Myocyte (in vitro differentiated cells): ENCODE measurements at regions not wholly inside any gene's neighbourhood (a gene's known extent, or its start where the extent isn't known, plus 50 kb on each side); places are given as distances from the start of the nearest gene placed in this dataset.

ENCODE experiments used
- DNase-seq: peaks from one replicate; pipeline ENCODE4 v3.0.0-alpha.2; 2012; ENCODE audit warnings: low read depth

DNA sequence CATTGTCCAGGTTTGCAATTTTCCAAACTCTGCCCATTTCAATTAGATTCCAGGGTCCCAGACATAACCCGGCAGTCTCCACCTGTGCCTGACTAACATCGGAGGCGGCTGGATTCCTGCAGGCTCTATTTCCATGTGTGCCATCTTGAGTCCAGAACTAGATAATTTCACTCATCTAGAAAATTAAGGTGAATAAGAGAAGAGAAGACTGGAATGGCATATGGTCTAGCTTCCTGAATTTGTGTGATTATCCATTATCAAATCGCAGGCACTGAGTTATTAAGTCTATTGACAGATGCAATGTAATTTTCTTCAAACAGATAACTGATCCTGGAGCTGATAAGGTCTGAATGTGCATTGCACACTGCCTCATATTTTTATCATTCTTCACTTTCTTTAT lies 305.2 kb downstream of the ETAA1 start:
- no peak for DNase-seq

DNA sequence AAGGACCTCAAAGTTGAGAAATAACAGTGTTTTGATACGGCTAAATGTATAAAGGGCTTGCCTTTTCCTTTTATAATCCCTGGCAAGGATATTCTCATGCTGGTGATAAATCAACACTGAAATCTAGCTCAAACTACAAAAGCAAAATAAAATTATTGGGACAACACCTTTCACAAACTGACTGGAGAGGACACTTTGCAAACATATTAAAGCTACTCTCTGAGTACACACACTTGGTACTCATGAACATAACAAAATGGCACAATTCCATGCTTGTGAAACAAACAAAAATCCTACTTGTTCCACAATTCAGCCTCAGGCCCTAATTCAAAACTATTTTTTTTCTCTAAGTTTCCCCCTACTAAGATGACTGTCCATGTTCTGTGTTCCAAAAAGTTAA lies 305.8 kb downstream of the ETAA1 start:
- no peak for DNase-seq

DNA sequence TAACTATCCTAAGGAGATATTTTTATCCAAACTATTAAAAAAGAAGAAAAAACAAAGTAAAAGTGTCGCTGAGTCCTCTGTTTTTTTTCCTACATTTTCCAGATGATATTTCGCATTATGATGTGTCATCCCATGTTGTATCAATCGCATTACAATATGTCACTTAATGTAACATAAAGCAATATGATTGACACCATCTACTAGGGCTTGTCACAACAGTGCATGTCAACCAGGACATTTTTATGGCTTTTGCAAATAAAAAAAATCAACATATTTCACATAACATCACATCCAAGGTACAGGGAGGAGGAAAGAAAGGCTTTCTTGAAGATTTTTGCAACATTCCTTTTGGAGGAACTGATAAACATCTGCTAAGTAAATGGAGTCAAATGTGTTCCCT lies 308.9 kb downstream of the ETAA1 start:
- no peak for DNase-seq

DNA sequence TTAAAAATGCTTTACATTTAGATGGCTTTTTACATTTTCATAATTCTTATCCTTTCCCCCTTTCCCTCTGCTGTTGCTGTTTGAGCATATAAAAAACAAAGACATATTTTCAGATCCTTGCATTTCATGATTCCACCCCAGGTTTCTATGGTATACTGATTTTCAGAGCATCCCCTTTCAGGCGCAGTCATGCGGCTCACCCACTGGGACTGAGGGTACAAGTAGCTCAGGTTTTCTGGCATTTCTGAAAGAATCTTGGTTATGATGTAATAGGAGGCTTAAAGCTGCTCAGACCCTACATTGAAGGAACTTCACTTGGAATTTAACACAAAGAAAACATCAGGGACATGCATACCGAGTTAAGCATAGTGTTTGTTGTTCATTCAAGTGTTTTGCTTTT lies 310.8 kb downstream of the ETAA1 start:
- DNase-seq = no peak

DNA sequence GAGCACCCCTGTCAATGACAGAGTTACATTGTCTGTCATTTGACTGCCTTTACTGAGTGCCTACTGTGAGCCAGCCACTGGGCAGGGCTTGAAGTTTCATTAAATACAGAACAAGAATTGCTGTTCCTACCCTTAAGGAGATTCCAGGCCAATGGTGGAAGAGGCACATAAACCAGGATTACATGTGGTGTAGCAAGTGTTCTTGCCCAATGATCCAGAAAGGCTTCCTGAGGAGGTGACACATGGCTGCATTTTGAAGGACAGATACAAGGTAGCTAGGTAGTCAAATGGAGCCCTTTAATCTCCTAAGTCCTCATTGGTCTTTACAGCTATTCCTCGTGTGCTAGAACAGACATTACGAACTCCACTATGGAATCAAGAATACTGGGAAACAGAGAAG lies 312.7 kb downstream of the ETAA1 start:
- DNase-seq = no peak

DNA sequence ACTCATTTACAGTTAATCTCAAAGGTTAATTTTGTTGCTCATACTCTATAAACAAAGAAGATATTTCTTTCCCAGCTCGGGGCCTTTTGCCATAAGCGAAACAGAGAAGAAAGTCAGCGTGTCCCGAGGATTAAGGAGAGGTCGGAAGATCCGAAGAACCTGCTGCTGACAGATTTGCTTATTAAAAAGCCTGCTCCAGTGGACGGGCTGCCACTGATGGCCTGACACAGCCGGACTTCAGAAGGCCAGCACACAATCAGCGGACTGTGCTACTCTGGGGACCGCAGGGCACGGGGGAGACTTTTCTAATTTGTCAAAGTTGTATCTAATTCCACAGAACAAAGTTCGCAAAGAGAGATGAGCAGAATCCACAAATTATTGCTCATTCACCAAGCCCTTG lies 315.4 kb downstream of the ETAA1 start:
- no peak for DNase-seq

DNA sequence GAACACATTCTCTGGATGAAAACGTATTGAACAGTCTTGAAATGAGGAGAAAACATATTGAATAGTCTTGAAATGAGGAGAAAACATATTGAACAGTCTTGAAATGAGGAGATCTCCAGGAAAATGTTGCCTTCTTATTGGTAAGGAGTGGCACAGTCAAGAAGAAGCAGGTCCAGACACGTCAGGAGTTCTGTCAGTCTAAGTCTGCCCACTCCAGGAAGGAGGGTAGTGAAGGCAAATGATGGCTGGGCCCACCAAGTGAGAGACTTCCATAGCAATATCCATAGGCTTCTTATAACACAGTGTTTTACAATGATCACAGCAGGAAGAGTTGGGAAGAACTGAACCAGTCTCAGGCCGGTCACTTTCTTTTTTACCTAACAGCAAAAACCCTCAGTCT lies 316.2 kb downstream of the ETAA1 start:
- DNase-seq = no peak

DNA sequence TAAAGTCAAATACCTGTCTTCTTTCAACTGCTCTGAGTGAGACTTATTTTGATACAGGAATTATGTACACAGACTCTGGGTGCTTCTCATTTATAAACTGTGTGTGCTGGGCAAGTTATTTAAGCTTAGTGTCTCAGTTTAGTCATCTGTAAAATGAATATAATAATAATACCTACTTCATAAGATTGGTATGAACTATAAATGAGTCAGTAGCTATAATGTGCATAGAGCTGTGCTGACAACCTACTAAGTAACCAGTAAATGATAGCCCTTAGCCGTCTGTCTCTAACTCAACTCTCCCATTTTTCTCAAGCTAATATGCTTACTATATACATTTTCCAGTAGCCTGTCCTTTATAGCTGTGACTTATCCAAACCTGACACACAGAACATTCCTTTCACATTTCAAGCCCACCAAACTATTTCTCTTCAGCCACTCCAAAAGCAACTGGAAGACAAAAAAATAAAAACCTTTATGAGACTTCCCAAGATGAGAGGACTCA lies 319.8 kb downstream of the ETAA1 start:
- DNase-seq = no peak

DNA sequence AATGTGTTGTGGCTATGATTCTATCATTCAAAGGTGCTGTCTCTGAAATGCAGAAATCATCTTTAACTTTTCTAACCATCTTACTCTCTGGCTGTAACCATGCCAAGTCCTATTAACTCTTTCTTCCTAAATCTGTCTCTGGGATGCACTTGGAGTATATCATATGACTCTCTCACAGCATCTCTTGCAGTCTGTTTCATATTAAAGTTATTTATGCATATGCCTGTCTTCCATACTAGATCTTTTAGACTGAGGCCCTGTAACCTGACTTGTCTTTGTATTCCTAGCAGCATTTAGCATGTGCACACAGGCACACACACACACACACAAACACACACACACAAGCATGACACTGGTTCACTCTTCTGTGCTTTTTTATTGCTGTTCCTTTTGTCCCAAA lies 320.6 kb downstream of the ETAA1 start:
- DNase-seq = no peak

DNA sequence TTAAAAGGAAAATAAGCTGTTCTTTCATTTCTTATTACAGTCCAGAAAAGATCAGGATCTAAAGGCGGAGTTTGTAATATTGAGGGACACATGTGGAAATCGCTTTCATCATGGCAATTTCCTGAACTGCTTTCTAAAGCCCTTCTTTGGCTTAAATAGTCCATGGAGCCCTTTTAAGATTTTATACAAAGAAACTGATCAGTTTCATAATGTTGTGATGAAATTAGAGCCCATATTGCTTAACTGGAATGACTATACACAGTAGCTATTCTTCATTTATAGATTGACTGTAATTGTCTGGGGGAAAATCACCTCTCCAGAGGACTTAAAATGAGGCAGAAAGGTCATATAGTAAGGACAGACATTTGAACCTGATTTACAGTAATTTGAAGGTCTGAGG lies 322.2 kb downstream of the ETAA1 start:
- DNase-seq = no peak

DNA sequence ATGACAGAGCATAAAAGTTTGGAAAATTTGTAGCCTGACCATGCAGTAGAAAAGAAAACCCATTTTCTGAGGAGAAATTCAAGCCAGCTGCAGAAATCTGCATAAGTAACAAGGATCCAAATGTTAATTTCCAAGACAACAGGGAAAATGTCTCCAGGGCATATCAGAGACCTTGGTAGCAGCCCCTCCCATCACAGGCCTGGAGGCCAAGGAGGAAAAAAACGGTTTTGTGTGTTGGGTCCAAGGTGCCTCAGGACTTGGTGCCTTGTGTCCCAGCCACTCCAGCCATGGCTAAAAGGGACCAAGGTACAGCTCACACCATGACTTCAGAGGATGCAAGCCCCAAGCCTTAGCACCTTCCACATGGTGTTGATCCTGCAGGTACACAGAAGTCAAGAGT lies 324.4 kb downstream of the ETAA1 start:
- DNase-seq = no peak

DNA sequence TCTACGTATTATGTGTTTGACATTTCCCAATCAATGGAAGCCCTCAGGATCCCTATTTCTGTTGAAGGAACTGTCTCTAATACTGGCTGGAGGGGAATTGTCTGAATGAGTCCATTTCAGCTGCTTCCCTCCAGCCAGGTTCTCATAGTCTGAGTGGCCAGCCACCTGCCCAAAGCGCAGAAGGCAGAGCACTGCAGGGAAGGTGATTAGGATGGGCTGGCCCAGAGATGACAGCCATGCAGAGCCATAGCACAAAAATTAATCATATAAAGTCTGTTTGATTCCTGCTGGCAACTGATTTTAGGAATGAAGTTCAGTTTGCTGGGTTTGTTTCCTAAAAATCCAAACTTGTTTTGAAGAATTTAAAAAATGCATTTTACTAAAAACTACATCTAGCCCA lies 327.1 kb downstream of the ETAA1 start:
- DNase-seq = no peak

DNA sequence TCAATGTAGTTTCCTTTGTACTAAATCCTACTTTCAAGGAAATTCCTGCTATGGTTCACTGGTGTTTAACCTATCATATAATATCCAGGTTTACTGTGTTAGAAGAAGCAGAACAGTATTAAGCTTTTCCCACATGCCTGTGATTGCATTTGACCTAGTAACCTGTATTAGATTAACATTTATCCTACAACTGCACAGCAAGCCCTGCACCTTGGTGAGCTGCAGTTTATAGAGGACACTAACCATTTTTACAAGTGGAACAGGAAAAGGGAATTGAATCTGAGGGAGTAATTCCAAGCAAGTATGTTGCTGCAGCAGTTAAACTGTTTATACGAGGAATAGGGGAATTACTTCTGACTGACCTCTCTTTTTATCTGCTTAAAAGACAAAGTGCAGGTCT lies 328.6 kb downstream of the ETAA1 start:
- DNase-seq = no peak

DNA sequence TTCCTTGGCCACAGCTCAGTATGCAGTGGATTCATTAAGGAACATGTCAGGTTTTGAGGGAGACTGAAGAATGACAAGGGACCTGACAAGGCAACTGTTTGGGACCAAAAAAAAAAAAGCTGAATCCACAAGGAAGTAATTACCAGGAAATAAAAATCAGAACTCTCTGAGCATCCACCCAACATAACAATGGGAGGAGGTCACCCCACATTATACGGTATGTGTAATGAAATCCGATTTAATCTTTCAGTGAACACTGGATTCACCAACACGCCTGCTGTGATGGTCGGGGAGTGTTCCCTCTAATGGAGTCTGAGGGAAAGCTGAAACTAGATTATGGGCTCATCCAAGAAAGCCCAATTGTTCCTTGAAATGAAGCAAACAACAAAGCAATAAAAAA lies 329.3 kb downstream of the ETAA1 start:
- DNase-seq = no peak

DNA sequence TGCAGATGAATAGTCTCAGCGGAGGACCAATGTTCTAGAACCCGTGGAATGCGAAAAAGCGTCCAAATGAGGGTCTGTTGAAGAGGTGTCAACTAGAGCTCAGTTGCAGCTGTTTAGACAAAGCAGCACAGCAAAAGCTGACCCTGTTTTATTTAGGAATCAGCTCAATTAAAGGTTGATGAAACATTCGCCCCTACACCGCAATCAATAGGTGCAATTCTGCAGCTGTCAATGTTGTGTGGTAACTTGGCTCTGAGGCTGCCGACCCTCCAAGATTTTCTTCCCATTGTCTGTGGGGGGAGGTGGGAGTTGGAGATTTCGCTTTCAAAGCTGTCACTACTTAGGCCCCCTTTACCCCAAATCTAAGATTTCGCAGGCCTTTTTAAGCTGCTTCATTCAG lies 330.0 kb downstream of the ETAA1 start:
- no peak for DNase-seq

DNA sequence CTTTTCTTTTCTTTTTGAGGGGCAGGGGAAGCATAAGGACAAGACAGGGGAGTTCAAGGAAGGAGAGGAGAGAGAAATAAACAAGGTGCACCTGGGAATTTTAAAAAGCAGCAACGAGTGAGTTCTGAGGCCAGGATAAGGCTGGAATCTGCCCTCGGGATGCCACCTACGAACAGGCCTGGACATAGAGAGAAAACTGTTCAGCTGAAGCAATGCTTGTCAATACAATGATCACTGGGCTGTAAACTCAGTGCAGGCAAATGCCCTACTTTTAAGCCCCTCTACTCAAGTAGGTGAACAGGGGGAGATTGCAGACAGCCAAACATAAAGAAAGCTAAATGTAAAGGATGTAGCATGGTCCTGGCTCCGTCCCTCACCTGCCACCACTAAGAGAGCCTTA lies 330.5 kb downstream of the ETAA1 start:
- no peak for DNase-seq

DNA sequence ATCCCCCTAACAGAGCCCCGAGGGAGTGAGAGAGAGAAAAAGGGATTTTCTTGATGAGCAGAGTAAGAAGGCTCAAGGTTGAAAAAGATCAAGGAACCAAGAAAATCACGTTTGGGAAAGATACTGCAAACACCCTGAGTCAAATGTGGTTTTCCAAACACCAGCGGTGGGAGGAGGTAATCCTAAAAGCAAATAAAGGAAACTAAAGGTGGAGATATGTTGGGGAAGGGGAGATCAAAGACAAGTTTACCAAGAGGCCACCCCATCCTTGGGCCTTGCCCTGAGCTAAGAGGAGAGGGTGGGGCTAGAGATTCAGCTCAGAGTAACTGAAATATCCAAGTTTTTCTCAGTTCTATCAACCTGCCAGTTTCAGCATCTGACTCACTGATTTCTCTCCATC lies 332.3 kb downstream of the ETAA1 start:
- no peak for DNase-seq

DNA sequence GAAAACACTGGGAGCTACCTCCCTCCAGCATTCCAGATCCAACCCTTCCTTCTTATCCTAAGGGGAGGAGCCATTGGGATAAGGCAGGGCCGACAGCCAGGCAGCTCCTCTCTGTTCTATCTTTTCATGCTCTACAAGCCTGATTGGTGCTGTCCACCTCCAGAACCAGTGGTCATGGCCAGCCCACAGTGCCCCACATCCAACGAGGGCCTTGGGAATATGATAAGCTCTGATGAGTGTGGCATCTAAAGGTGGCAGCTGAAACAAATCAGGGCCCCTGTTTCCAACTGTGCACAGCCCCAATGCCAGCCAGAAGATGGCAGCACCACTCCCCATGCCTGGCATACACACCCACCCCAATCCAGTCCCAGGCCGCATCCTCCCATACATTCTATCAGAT lies 329.3 kb downstream of the C1D start:
- DNase-seq = peak; percentile 48

DNA sequence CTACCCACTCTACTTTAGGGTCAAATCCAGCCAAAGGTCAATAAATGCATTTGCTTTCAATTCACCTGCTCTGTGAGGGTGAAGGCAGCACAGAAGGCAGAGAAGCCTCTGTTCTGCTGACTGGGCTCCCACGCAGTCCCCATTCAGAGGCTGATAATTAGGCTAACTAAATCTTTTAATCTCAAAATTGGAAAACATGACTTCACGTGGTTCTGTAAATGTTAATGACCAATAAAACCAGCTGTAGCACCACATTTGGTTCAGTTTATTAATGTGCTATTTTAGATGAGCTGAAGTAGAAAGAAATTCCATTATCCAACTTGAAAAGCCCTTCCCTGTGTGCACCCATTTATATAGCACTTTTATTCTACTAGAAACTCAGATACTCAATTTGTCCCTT lies 310.6 kb downstream of the C1D start:
- no peak for DNase-seq

DNA sequence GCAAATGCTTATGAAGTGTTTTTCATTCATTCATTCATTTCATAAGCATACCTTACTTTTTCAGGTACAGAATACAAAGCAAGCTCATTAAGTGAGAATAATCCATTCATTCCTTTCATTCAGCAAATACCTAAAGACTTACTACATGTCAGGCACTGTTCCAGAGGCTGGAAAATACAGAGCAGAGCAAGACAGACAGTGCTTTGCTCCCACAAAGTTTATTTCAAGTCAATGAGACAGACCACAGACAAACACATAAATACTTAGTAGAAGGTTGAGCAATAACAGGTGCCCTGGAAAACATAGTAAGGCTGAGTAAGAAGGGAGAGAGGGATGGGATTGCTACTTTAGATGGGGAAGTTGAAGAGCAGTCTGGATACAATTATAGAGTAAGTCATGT lies 309.8 kb downstream of the C1D start:
- peak; percentile 68 for DNase-seq

DNA sequence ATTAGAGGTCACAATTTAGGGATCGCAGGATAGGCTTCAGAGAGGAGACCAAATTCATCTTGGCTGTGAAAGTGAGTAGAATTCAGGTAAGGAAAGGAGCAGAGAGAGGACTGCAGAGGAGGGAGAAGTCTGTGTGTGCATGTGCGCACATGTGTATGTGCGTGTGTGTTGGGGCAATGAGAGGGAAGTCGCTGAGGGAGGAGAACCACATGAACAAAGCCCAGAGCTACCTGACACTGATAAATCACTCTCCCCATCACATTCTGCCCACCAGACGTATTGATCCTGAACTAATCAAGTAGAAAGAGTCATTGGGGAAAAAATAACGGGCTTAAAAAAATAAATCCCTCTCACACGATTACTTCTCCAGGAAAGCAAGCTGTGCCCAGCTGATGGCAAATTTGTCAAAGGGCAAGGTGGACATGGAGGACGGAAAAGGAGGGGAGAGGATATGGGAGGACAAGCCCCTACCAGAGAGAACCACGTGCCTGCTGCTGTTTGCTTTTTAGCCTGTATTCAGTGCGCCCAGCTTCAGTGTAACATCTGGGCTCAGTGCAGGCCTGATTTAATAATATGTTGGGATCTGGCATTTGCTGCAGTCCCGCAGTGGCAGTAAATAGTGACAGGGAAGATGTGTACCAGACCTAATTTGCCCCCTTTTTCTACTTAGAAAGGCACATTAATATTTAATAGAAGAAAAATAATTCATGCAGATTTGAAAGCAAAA lies 307.5 kb downstream of the C1D start:
- DNase-seq = no peak

DNA sequence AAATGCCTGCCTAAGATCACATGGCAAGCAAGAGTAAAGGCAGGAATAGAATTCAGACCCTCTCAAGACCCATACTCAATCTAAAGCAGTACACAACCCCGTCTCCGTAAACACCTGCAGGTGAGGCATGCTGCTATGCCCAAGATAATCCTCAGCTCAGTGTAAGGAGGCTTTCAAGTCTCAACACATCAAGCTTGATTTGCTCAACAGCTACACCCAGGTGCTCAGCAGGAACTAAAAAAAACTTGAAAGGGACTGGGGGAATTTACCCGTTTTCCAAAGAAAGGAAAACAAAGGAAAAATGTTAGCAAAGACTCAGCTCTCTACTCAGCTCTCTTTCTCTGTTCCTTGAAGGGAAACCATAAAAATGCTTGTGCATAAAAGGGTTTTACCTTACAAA lies 301.8 kb downstream of the C1D start:
- no peak for DNase-seq

DNA sequence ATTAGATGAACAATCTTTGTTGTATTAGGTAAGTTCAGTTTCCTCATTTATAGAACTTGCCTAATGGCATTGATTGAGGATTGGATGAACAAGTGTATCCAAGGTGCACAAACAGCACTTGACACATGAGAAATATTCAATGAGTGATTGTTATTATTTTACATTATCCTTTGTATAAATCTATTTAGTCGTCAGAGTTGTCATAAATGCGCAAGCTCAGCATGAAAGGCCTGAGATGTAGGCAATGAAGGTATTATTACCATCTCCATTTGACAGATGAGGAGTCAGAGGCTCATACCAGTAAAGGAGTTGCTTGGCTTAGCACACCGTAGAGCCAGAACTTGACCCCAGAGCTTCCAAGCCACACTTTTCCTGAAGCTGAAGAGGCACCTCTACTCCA lies 291.4 kb downstream of the C1D start:
- no peak for DNase-seq
